ENCODE measurements at regions not wholly inside any gene's neighbourhood (a gene's known extent, or its start where the extent isn't known, plus 50 kb on each side); places are given as distances from the start of the nearest gene placed in this dataset.

DNA sequence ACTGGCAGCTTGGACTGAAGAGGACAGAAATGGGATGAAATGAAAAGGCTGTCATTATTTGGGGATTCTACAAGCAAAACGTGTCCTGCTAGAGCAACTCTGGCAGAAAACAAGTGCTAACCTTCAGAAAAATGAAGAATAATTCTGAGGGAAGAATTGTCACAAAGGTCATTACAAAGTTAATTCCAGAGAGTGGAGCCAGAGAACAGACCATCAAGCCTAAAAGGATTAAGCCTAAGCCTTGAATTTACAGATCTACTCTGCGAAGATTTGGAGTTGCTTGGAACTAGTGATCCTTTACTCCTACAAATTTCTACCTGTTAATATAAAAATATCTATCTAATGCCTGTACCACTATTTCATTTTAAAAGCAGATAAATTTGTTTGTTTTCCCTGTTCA, 1077.3 kb upstream of the CNTN5 start:
- Mint-ChIP-seq H3K36me3 (ENCODE audit: insufficient read depth in 1 of 3, low read depth in 3 of 3) (peaks cover 0 to 13% (median 2%) of the 10 kb centered on the region in 3 experiments; a peak in 4 of 7 replicates), H3K9me3 (no peaks in the 10 kb centered on the region), H3K27me3 (ENCODE audit: low read depth) (no peaks in the 10 kb centered on the region; the same call in 1 of the 2 replicates), H3K27ac (no peak overlapping the region), H3K4me3 (no peak overlapping the region), H3K4me1 (peaks cover 20 to 22% of the 10 kb centered on the region in 2 experiments)
- no peaks in the 10 kb centered on the region for H3K27me3 ChIP-seq (ENCODE audit: insufficient read depth, low read length)
- H3K23ac ChIP-seq (ENCODE audit: insufficient read length, low read depth, low read length): no peak overlapping the region
- H3K9me3 ChIP-seq (ENCODE audit: control insufficient read depth, low read depth, low read length): no peaks in the 10 kb centered on the region
- H3K27ac ChIP-seq (ENCODE audit: insufficient read length, low read depth, low read length): no peak overlapping the region
- H2BK5ac ChIP-seq (ENCODE audit: insufficient read length, low read length): no peak overlapping the region
- no peak overlapping the region for H2BK120ac ChIP-seq (ENCODE audit: low read depth, low read length, poor library complexity, severe bottlenecking)
- H3K18ac ChIP-seq (ENCODE audit: insufficient read length, low read depth, low read length): no peak overlapping the region
- no peak overlapping the region for H2BK20ac ChIP-seq (ENCODE audit: low read depth, low read length, poor library complexity, severe bottlenecking)
- WGBS (ENCODE audit: extremely low coverage, insufficient read length, low lambda C conversion rate): no CpG with 5 or more reads among the region's 2 CpGs
- H2AK5ac ChIP-seq (ENCODE audit: insufficient read length, low read length): no peak overlapping the region
- H3K79me2 ChIP-seq (ENCODE audit: insufficient read depth, low read length): no peaks in the 10 kb centered on the region
- no peaks in the 10 kb centered on the region for H3K79me1 ChIP-seq (ENCODE audit: insufficient read depth, low read depth, low read length, poor library complexity, severe bottlenecking)
- H4K91ac ChIP-seq (ENCODE audit: insufficient read length, low read depth, low read length): no peak overlapping the region
- H3K9ac ChIP-seq (ENCODE audit: extremely low read depth, insufficient read length, low read length): no peak overlapping the region
- H4K8ac ChIP-seq (replicated peaks; ENCODE audit: insufficient read length, low read depth, low read length): no peak overlapping the region
- H2BK12ac ChIP-seq (ENCODE audit: insufficient read length, low read depth, low read length): no peak overlapping the region
- H2AFZ ChIP-seq (ENCODE audit: low read length): no peak overlapping the region
- no peaks in the 10 kb centered on the region for H3K23me2 ChIP-seq (ENCODE audit: insufficient read length, low read depth, low read length, poor library complexity, severe bottlenecking)
- no peak overlapping the region for H3K4ac ChIP-seq (ENCODE audit: low read depth, low read length)
- no peaks in the 10 kb centered on the region; the same call in 1 of the 2 replicates for H3K4me1 ChIP-seq (ENCODE audit: insufficient read depth, low read length)
- H3K14ac ChIP-seq (ENCODE audit: insufficient read depth, low read length): no peak overlapping the region
- H3K56ac ChIP-seq (ENCODE audit: insufficient read length, low read depth, low read length): no peak overlapping the region
- no peak overlapping the region for H3T11ph ChIP-seq (ENCODE audit: low read length)
- no peak overlapping the region for H2BK15ac ChIP-seq (ENCODE audit: low read depth, low read length)
- no peaks in the 10 kb centered on the region for H4K20me1 ChIP-seq (ENCODE audit: control insufficient read depth, insufficient read depth, insufficient read length)
- no peak overlapping the region for H3K4me2 ChIP-seq (ENCODE audit: insufficient read depth, insufficient read length, low read length)
- TF ChIP-seq, protein P1, sequence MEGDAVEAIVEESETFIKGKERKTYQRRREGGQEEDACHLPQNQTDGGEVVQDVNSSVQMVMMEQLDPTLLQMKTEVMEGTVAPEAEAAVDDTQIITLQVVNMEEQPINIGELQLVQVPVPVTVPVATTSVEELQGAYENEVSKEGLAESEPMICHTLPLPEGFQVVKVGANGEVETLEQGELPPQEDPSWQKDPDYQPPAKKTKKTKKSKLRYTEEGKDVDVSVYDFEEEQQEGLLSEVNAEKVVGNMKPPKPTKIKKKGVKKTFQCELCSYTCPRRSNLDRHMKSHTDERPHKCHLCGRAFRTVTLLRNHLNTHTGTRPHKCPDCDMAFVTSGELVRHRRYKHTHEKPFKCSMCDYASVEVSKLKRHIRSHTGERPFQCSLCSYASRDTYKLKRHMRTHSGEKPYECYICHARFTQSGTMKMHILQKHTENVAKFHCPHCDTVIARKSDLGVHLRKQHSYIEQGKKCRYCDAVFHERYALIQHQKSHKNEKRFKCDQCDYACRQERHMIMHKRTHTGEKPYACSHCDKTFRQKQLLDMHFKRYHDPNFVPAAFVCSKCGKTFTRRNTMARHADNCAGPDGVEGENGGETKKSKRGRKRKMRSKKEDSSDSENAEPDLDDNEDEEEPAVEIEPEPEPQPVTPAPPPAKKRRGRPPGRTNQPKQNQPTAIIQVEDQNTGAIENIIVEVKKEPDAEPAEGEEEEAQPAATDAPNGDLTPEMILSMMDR (conservative IDR thresholded peaks at IDR 0.05): no peak; the same call in 2 of the 3 replicates
- no peak overlapping the region for H4K5ac ChIP-seq (ENCODE audit: insufficient read length, low read depth, low read length)
- DNase-seq: no peak
